Activated CD4-positive, alpha-beta memory T cell treated with anti-CD3 and anti-CD28 coated beads for 36 hours (primary cell): ENCODE measurements at regions not wholly inside any gene's neighbourhood (a gene's known extent, or its start where the extent isn't known, plus 50 kb on each side); places are given as distances from the start of the nearest gene placed in this dataset.
"Not testable (repeated sequence)": the region's sequence is repeated elsewhere in the genome, so short reads cannot be mapped to it uniquely, and the experiment has no call there.

Experiments
- CTCF ChIA-PET: fragments of 350-600 bp; sonication (Branson Sonifier 250); formaldehyde crosslinking; loops from one replicate; lab custom pipeline; 2021; ENCODE audit warnings: antibody characterized with exemption, inconsistent platforms; lab: Charles Lee
- POLR2A ChIA-PET: fragments of 350-600 bp; sonication (Branson Sonifier 250); formaldehyde crosslinking; loops from one replicate; lab custom pipeline; 2021; ENCODE audit warnings: antibody characterized with exemption; lab: Charles Lee
- DNase-seq: peaks from one replicate; pipeline ENCODE4 v3.0.0-alpha.2; 2020
- H3K27ac Mint-ChIP-seq: one replicate; pipeline ENCODE4 v1.8.0; 2021; ENCODE audit warnings: mixed read lengths
- H3K27me3 Mint-ChIP-seq: one replicate; pipeline ENCODE4 v1.8.0; 2021; ENCODE audit warnings: mixed read lengths
- H3K36me3 Mint-ChIP-seq: one replicate; pipeline ENCODE4 v1.8.0; 2021; ENCODE audit warnings: mixed read lengths
- H3K4me1 Mint-ChIP-seq: one replicate; pipeline ENCODE4 v1.8.0; 2021; ENCODE audit warnings: low read depth, mixed read lengths
- H3K4me3 Mint-ChIP-seq: one replicate; pipeline ENCODE4 v1.8.0; 2021; ENCODE audit warnings: mild to moderate bottlenecking, mixed read lengths
- H3K9me3 Mint-ChIP-seq: one replicate; pipeline ENCODE4 v1.8.0; 2021; ENCODE audit warnings: mixed read lengths
- intact Hi-C: fragments of 100-400 bp; cut with micrococcal nuclease; formaldehyde crosslinking; loops from one replicate; pipeline ENCODE4 v1.15.1; 2023

GRCh38 chr2:64252251-64252978 is 108.2 kb upstream of the PELI1 start:
- H3K27me3 Mint-ChIP-seq, H3K27ac Mint-ChIP-seq, DNase-seq, intact Hi-C loops, H3K36me3 Mint-ChIP-seq, POLR2A ChIA-PET, H3K4me1 Mint-ChIP-seq, CTCF ChIA-PET, H3K4me3 Mint-ChIP-seq, H3K9me3 Mint-ChIP-seq: not testable (repeated sequence)

GRCh38 chr2:64253421-64253820 is 109.2 kb upstream of the PELI1 start:
- H3K4me3 Mint-ChIP-seq, intact Hi-C loops, CTCF ChIA-PET, H3K36me3 Mint-ChIP-seq, H3K27ac Mint-ChIP-seq, H3K27me3 Mint-ChIP-seq, H3K9me3 Mint-ChIP-seq, H3K4me1 Mint-ChIP-seq, POLR2A ChIA-PET, DNase-seq: not testable (repeated sequence)

GRCh38 chr2:64258566-64258965 is 114.3 kb upstream of the PELI1 start:
- POLR2A ChIA-PET, result no interaction called here
- intact Hi-C loops, result no loop called here

GRCh38 chr2:64259312-64259711 is 115.1 kb upstream of the PELI1 start:
- H3K27me3 Mint-ChIP-seq, result no peaks in the 10 kb centered on the region
- intact Hi-C loops, result no loop called here
- DNase-seq, result no peak
- no peak overlapping the region for H3K4me3 Mint-ChIP-seq
- H3K36me3 Mint-ChIP-seq, result no peaks in the 10 kb centered on the region
- ChIA-PET CTCF (no interaction called here), POLR2A (no interaction called here)
- H3K9me3 Mint-ChIP-seq, result no peaks in the 10 kb centered on the region
- H3K4me1 Mint-ChIP-seq, result peaks cover 7% of the 10 kb centered on the region
- H3K27ac Mint-ChIP-seq, result no peak overlapping the region

More at GRCh38 chr2:64258566-64258965, 114.3 kb upstream of the PELI1 start:
- H3K4me3 Mint-ChIP-seq, result no peak overlapping the region
- no peak overlapping the region for H3K27ac Mint-ChIP-seq
- no peaks in the 10 kb centered on the region for H3K27me3 Mint-ChIP-seq
- no peaks in the 10 kb centered on the region for H3K36me3 Mint-ChIP-seq
- CTCF ChIA-PET, result interaction anchor here (0.6 kb wide), 1 partner anchor 17 kb away, joined by 3 read pairs; no protein-coding TSS in a partner anchor
- no peak for DNase-seq
- no peaks in the 10 kb centered on the region for H3K9me3 Mint-ChIP-seq
- peaks cover 7% of the 10 kb centered on the region for H3K4me1 Mint-ChIP-seq

- intact Hi-C loops, result no loop called here
Observed at GRCh38 chr2:64260093-64260803, 116.0 kb upstream of the PELI1 start.

GRCh38 chr2:64260817-64261216 is 116.6 kb upstream of the PELI1 start:
- peak overlapping the region; percentile 65 for H3K4me3 Mint-ChIP-seq
- POLR2A ChIA-PET, result interaction anchor here (0.8 kb wide), 1 partner anchor 65 kb away, joined by 3 read pairs; no protein-coding TSS in a partner anchor

More at GRCh38 chr2:64260093-64260803, 116.0 kb upstream of the PELI1 start:
- Mint-ChIP-seq H3K27me3 (no peaks in the 10 kb centered on the region), H3K27ac (peak overlapping the region; percentile 81), H3K36me3 (no peaks in the 10 kb centered on the region), H3K4me3 (peak overlapping the region; percentile 65), H3K9me3 (no peaks in the 10 kb centered on the region), H3K4me1 (peaks cover 7% of the 10 kb centered on the region)
- POLR2A ChIA-PET, result interaction anchor here (0.8 kb wide), 1 partner anchor 65 kb away, joined by 3 read pairs; no protein-coding TSS in a partner anchor
- no peak for DNase-seq
- CTCF ChIA-PET, result interaction anchor here (1.2 kb wide), 1 partner anchor 67 kb away, joined by 3 read pairs; no protein-coding TSS in a partner anchor

GRCh38 chr2:64262071-64262470 is 117.9 kb upstream of the PELI1 start:
- Mint-ChIP-seq H3K9me3 (no peaks in the 10 kb centered on the region), H3K27ac (no peak overlapping the region), H3K36me3 (no peaks in the 10 kb centered on the region), H3K4me1 (peaks cover 7% of the 10 kb centered on the region), H3K4me3 (no peak overlapping the region), H3K27me3 (no peaks in the 10 kb centered on the region)
- CTCF ChIA-PET, result no interaction called here
- POLR2A ChIA-PET, result interaction anchor here (0.6 to 1.0 kb wide), 2 partner anchors 47 to 63 kb away, joined by 3 read pairs; no protein-coding TSS in a partner anchor
- intact Hi-C loops, result no loop called here
- DNase-seq, result no peak

More at GRCh38 chr2:64260817-64261216, 116.6 kb upstream of the PELI1 start:
- peaks cover 7% of the 10 kb centered on the region for H3K4me1 Mint-ChIP-seq
- H3K36me3 Mint-ChIP-seq, result no peaks in the 10 kb centered on the region
- H3K9me3 Mint-ChIP-seq, result no peaks in the 10 kb centered on the region
- peak; percentile 48 for DNase-seq
- CTCF ChIA-PET, result interaction anchor here (1.2 kb wide), 1 partner anchor 67 kb away, joined by 3 read pairs; no protein-coding TSS in a partner anchor
- H3K27ac Mint-ChIP-seq, result peak overlapping the region; percentile 81
- no peaks in the 10 kb centered on the region for H3K27me3 Mint-ChIP-seq
- intact Hi-C loops, result no loop called here

GRCh38 chr2:64262816-64263215 is 118.6 kb upstream of the PELI1 start:
- Mint-ChIP-seq H3K4me1 (peaks cover 7% of the 10 kb centered on the region), H3K4me3 (no peak overlapping the region), H3K36me3 (no peaks in the 10 kb centered on the region), H3K27ac (no peak overlapping the region), H3K9me3 (no peaks in the 10 kb centered on the region), H3K27me3 (no peaks in the 10 kb centered on the region)
- intact Hi-C loops, result no loop called here
- no peak for DNase-seq
- ChIA-PET CTCF (no interaction called here), POLR2A (interaction anchor here (1.0 kb wide), 1 partner anchor 63 kb away, joined by 3 read pairs; no protein-coding TSS in a partner anchor)

- H3K4me1 Mint-ChIP-seq, result peaks cover 7% of the 10 kb centered on the region
- no peak overlapping the region for H3K4me3 Mint-ChIP-seq
- H3K9me3 Mint-ChIP-seq, result no peaks in the 10 kb centered on the region
- ChIA-PET CTCF (interaction anchor here (1.7 kb wide), 1 partner anchor 68 kb away, joined by 4 read pairs; no protein-coding TSS in a partner anchor), POLR2A (interaction anchor here (1.0 kb wide), 1 partner anchor 62 kb away, joined by 3 read pairs; no protein-coding TSS in a partner anchor)
- no peaks in the 10 kb centered on the region for H3K27me3 Mint-ChIP-seq
- intact Hi-C loops, result no loop called here
- no peak for DNase-seq
- no peaks in the 10 kb centered on the region for H3K36me3 Mint-ChIP-seq
- H3K27ac Mint-ChIP-seq, result no peak overlapping the region
Observed at GRCh38 chr2:64263315-64263714, 119.1 kb upstream of the PELI1 start.

- no peak for DNase-seq
- Mint-ChIP-seq H3K4me1 (no peaks in the 10 kb centered on the region), H3K9me3 (no peaks in the 10 kb centered on the region), H3K36me3 (no peaks in the 10 kb centered on the region), H3K27ac (no peak overlapping the region), H3K27me3 (no peaks in the 10 kb centered on the region), H3K4me3 (no peak overlapping the region)
- POLR2A ChIA-PET, result no interaction called here
- intact Hi-C loops, result no loop called here
- CTCF ChIA-PET, result interaction anchor here (1.1 kb wide), 1 partner anchor 63 kb away, joined by 3 read pairs; no protein-coding TSS in a partner anchor
Observed at GRCh38 chr2:64267699-64268098, 123.5 kb upstream of the PELI1 start.

GRCh38 chr2:64268330-64269048 is 124.3 kb upstream of the PELI1 start:
- ChIA-PET POLR2A (no interaction called here), CTCF (interaction anchor here (1.1 kb wide), 1 partner anchor 62 kb away, joined by 3 read pairs; no protein-coding TSS in a partner anchor)
- Mint-ChIP-seq H3K4me1 (peaks cover 7% of the 10 kb centered on the region), H3K36me3 (no peaks in the 10 kb centered on the region), H3K9me3 (no peaks in the 10 kb centered on the region), H3K4me3 (no peak overlapping the region), H3K27me3 (no peaks in the 10 kb centered on the region), H3K27ac (no peak overlapping the region)
- DNase-seq, result no peak
- intact Hi-C loops, result no loop called here
